ENCODE measurements at regions not wholly inside any gene's neighbourhood (a gene's known extent, or its start where the extent isn't known, plus 50 kb on each side); places are given as distances from the start of the nearest gene placed in this dataset.

- Histone ChIP-seq H3K4me3 (no peak overlapping the region), H3K27me3 (peaks cover 0 to 14% (median 0%) of the 10 kb centered on the region in 7 donors), H3K4me1 (no peaks in the 10 kb centered on the region), H3K27ac (peak overlapping the region in 2 of 10 donors; percentile 65 to 76), H3K36me3 (no peaks in the 10 kb centered on the region), H3K9me3 (peaks cover 0 to 12% (median 0%) of the 10 kb centered on the region in 11 donors)
- WGBS, 2 donors = 84 to 85% methylated on average over 7 of the region's 7 CpGs
- intact Hi-C loops (cut with DNase I) = no loop called here
- TF ChIP-seq, protein P1, sequence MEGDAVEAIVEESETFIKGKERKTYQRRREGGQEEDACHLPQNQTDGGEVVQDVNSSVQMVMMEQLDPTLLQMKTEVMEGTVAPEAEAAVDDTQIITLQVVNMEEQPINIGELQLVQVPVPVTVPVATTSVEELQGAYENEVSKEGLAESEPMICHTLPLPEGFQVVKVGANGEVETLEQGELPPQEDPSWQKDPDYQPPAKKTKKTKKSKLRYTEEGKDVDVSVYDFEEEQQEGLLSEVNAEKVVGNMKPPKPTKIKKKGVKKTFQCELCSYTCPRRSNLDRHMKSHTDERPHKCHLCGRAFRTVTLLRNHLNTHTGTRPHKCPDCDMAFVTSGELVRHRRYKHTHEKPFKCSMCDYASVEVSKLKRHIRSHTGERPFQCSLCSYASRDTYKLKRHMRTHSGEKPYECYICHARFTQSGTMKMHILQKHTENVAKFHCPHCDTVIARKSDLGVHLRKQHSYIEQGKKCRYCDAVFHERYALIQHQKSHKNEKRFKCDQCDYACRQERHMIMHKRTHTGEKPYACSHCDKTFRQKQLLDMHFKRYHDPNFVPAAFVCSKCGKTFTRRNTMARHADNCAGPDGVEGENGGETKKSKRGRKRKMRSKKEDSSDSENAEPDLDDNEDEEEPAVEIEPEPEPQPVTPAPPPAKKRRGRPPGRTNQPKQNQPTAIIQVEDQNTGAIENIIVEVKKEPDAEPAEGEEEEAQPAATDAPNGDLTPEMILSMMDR (IDR thresholded peaks at IDR 0.05) = no peak
- ATAC-seq (no peak), DNase-seq (no peak)
Observed at GRCh38 chr1:13947658-13948057, 247.7 kb downstream of the PRDM2 start.

DNA sequence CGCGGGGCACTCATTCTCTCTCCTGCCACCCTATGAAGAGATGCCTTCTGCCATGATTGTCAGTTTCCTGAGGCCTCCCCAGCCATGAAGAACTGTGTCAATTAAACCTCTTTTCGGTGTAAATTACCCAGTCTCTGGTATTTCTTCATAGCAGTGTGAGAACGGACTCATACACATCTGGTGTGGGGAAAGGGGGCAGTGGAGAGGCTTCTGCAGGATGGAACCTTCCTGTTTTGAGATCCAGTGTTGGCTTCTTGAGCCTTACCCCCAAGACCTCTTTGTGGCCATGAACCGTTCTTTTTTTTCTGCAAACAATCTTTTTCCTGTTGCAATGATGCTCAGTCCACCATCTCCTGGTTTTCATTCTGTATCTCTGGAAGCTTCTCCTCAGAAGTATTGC, 248.4 kb downstream of the PRDM2 start:
- peaks cover 0 to 5% (median 0%) of the 10 kb centered on the region in 11 donors for H3K9me3 ChIP-seq
- H3K4me1 ChIP-seq = no peaks in the 10 kb centered on the region
- peak in 1 of 8 donors; percentile 16 for ATAC-seq
- TF ChIP-seq, protein P1 (IDR thresholded peaks at IDR 0.05) = no peak
- H3K27ac ChIP-seq = peak overlapping the region in 6 of 10 donors; percentile 26 to 76 (median 46)
- H3K27me3 ChIP-seq = peaks cover 0 to 22% (median 0%) of the 10 kb centered on the region in 7 donors
- H3K4me3 ChIP-seq = no peak overlapping the region
- intact Hi-C loops (cut with DNase I) = no loop called here
- no peaks in the 10 kb centered on the region for H3K36me3 ChIP-seq
- no peak for DNase-seq
- 76 to 88% methylated on average over 5 of the region's 5 CpGs for WGBS, 2 donors

DNA sequence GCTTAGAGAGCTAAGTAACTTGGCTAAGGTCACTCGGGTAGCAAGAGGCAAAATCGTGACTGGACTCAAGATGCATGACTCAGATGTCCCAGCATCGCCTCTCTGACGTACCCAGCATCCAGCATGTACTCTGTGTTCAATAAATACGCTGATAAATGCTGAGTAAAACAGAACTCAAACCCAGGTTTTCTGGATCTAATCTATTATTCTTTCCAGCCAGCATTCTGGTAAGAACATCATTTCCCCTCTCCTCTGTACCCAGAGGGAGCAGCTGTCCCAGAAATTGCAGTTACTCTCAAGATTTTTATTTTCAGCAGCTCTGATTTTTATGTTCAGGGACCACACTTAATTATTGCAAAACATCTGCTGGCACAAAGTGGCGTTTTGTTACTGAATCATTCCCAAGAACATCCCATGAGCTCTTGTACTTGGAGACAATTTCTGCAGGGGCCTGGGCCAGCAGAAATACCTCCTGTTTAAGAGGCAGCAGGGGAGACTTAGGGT, 249.0 kb downstream of the PRDM2 start:
- ATAC-seq (peak; percentile 56 to 90 (median 78)), DNase-seq (peak in 1 of 2 donors; percentile 16)
- WGBS, 2 donors = 58 to 59% methylated on average over 6 of the region's 6 CpGs
- peaks cover 0 to 24% (median 0%) of the 10 kb centered on the region in 7 donors for H3K27me3 ChIP-seq
- H3K9me3 ChIP-seq = no peaks in the 10 kb centered on the region
- no peaks in the 10 kb centered on the region for H3K36me3 ChIP-seq
- intact Hi-C loops (cut with DNase I) = no loop called here
- TF ChIP-seq, protein P1 (IDR thresholded peaks at IDR 0.05) = no peak
- H3K4me1 ChIP-seq = no peaks in the 10 kb centered on the region
- peak overlapping the region in 4 of 10 donors; percentile 30 to 76 (median 52) for H3K27ac ChIP-seq
- H3K4me3 ChIP-seq = no peak overlapping the region

DNA sequence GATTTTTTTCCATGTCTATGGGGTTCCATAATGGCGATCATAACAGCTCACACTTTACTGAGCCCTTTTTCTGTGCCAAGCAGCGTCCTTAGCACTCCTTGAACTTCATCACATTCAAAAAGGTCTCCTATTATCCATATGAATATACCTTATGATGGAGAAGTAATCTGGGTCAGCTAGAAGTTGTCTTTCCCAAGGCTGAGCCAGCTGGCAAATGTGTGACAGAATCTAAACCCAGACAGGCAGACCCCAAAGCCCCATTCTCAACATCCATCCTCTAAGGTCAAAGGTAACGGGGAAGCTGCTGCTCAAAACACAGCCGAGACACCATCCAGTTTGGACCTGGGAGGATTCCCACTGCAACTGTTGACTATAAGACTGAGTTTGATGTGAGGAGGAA, 249.6 kb downstream of the PRDM2 start:
- no peaks in the 10 kb centered on the region for H3K36me3 ChIP-seq
- H3K27me3 ChIP-seq = peaks cover 0 to 24% (median 0%) of the 10 kb centered on the region in 7 donors
- H3K27ac ChIP-seq = peak overlapping the region in 6 of 10 donors; percentile 4 to 63 (median 35)
- TF ChIP-seq, protein P1 (IDR thresholded peaks at IDR 0.05) = no peak
- H3K9me3 ChIP-seq = no peaks in the 10 kb centered on the region
- WGBS, 2 donors = 77 to 81% methylated on average over 4 of the region's 4 CpGs
- intact Hi-C loops (cut with DNase I) = no loop called here
- H3K4me3 ChIP-seq = no peak overlapping the region
- H3K4me1 ChIP-seq = no peaks in the 10 kb centered on the region
- DNase-seq (no peak), ATAC-seq (peak in 1 of 8 donors; percentile 2)

All from heart right ventricle (tissue), 16 donors.